Neural cell (in vitro differentiated cells): ENCODE measurements at regions not wholly inside any gene's neighbourhood (a gene's known extent, or its start where the extent isn't known, plus 50 kb on each side); places are given as distances from the start of the nearest gene placed in this dataset.

Source experiments
- EP300 ChIP-seq: fragments of 450-650 bp; conservative IDR thresholded peaks from 2 replicates; pipeline ENCODE4 v1.6.1; 2014; ENCODE audit warnings: antibody characterized with exemption, mild to moderate bottlenecking, moderate library complexity; ENCODE audit not compliant: poor library complexity, severe bottlenecking
- EZH2 ChIP-seq: fragments of 200-600, 300-800 bp; shearing (Covaris generic), sonication (generic); IDR thresholded peaks from 2 replicates; pipeline ENCODE4 v1.6.1; 2014; ENCODE audit warnings: antibody characterized with exemption, low read length, borderline replicate concordance, mild to moderate bottlenecking; ENCODE audit not compliant: insufficient read depth, poor library complexity, severe bottlenecking
- RAD21 ChIP-seq: fragments of 450-650 bp; conservative IDR thresholded peaks from 2 replicates; pipeline ENCODE4 v1.6.1; 2014; ENCODE audit warnings: antibody characterized with exemption, mild to moderate bottlenecking, moderate library complexity
- SMC3 ChIP-seq: fragments of 450-650 bp; conservative IDR thresholded peaks from 2 replicates; pipeline ENCODE4 v1.6.1; 2014; ENCODE audit warnings: antibody characterized with exemption, mild to moderate bottlenecking, moderate library complexity; ENCODE audit not compliant: poor library complexity
- TF ChIP-seq, protein P1 (sequence below): fragments of 450-650 bp; IDR thresholded peaks from 2 replicates; pipeline ENCODE4 v1.5.1; 2014; ENCODE audit warnings: antibody characterized with exemption, mild to moderate bottlenecking, moderate library complexity; ENCODE audit not compliant: poor library complexity, severe bottlenecking

GRCh38 chrX:149092179-149092578 is 412.9 kb downstream of the IDS start:
- TF ChIP-seq, protein P1, sequence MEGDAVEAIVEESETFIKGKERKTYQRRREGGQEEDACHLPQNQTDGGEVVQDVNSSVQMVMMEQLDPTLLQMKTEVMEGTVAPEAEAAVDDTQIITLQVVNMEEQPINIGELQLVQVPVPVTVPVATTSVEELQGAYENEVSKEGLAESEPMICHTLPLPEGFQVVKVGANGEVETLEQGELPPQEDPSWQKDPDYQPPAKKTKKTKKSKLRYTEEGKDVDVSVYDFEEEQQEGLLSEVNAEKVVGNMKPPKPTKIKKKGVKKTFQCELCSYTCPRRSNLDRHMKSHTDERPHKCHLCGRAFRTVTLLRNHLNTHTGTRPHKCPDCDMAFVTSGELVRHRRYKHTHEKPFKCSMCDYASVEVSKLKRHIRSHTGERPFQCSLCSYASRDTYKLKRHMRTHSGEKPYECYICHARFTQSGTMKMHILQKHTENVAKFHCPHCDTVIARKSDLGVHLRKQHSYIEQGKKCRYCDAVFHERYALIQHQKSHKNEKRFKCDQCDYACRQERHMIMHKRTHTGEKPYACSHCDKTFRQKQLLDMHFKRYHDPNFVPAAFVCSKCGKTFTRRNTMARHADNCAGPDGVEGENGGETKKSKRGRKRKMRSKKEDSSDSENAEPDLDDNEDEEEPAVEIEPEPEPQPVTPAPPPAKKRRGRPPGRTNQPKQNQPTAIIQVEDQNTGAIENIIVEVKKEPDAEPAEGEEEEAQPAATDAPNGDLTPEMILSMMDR, result no peak
- TF ChIP-seq SMC3, result no peak
- TF ChIP-seq EZH2, result no peak
- TF ChIP-seq EP300, result no peak
- TF ChIP-seq RAD21, result no peak
